Mesenchymal stem cell (in vitro differentiated cells and primary cell): ENCODE measurements at regions not wholly inside any gene's neighbourhood (a gene's known extent, or its start where the extent isn't known, plus 50 kb on each side); places are given as distances from the start of the nearest gene placed in this dataset.
A peak's percentile ranks its signal among the peaks of the same experiment; 100 is the strongest.

ENCODE experiments used
- DNase-seq: peaks from one replicate; pipeline ENCODE4 v3.0.0-alpha.2; 2013
- H2AFZ ChIP-seq: one replicate; pipeline ENCODE4 v1.6.1; 2013; ENCODE audit warnings: low read depth, mild to moderate bottlenecking, control low read depth, inconsistent platforms, low read length, moderate library complexity
- H2AK5ac ChIP-seq: 2 replicates; pipeline ENCODE4 v1.6.1; 2013; ENCODE audit warnings: low read length, moderate library complexity, mild to moderate bottlenecking, inconsistent platforms; ENCODE audit not compliant: severe bottlenecking
- H2BK120ac ChIP-seq: one replicate; pipeline ENCODE4 v1.6.1; 2013; ENCODE audit warnings: low read depth, mild to moderate bottlenecking, inconsistent platforms, low read length, moderate library complexity
- H2BK12ac ChIP-seq, 2 experiments: one replicate each; pipeline ENCODE4 v1.6.1; 2013; ENCODE audit warnings: inconsistent platforms in 2 of 2, low read length in 2 of 2, mild to moderate bottlenecking in 2 of 2, moderate library complexity in 2 of 2, control low read depth in 1 of 2
- H2BK15ac ChIP-seq: one replicate; pipeline ENCODE4 v1.6.1; 2013; ENCODE audit warnings: mild to moderate bottlenecking, low read depth, inconsistent platforms; ENCODE audit not compliant: poor library complexity, severe bottlenecking
- H2BK5ac ChIP-seq: 2 replicates; pipeline ENCODE4 v1.6.1; 2013; ENCODE audit warnings: low read depth, mild to moderate bottlenecking, low read length, control low read depth, inconsistent platforms; ENCODE audit not compliant: poor library complexity, severe bottlenecking
- H3K14ac ChIP-seq, 2 experiments: one replicate each; pipeline ENCODE4 v1.6.1; 2013; ENCODE audit warnings: inconsistent platforms in 2 of 2, low read length in 2 of 2, control low read depth in 1 of 2, mild to moderate bottlenecking in 1 of 2, moderate library complexity in 1 of 2
- H3K18ac ChIP-seq, 2 experiments: one replicate each; pipeline ENCODE4 v1.6.1; 2013; ENCODE audit warnings: inconsistent platforms in 2 of 2, low read length in 2 of 2, control low read depth in 1 of 2, low read depth in 1 of 2, mild to moderate bottlenecking in 1 of 2
- H3K23ac ChIP-seq, 2 experiments: one replicate each; pipeline ENCODE4 v1.6.1; 2013; ENCODE audit warnings: inconsistent platforms in 2 of 2, low read length in 2 of 2, mild to moderate bottlenecking in 2 of 2, moderate library complexity in 2 of 2, control low read depth in 1 of 2
- H3K27ac ChIP-seq: 2 replicates; pipeline ENCODE4 v1.5.1; 2013; ENCODE audit warnings: mild to moderate bottlenecking, moderate library complexity, low read length, control low read depth, inconsistent platforms; ENCODE audit not compliant: poor library complexity, severe bottlenecking
- H3K27me3 ChIP-seq, 2 experiments: 2 replicates each; pipeline versions ENCODE4 v1.6.1 to v1.7.0; 2013; ENCODE audit warnings: low read length in 2 of 2, mild to moderate bottlenecking in 2 of 2, moderate library complexity in 2 of 2, control low read depth in 1 of 2, inconsistent platforms in 1 of 2; ENCODE audit not compliant: control insufficient read depth in 1 of 2, insufficient read depth in 1 of 2
- H3K36me3 ChIP-seq, 2 experiments: 2 replicates each; pipeline versions ENCODE4 v1.6.1 to v1.7.0; 2013; ENCODE audit warnings: low read length in 2 of 2, control low read depth in 1 of 2, inconsistent platforms in 1 of 2, low read depth in 1 of 2, mild to moderate bottlenecking in 1 of 2; ENCODE audit not compliant: insufficient read depth in 2 of 2, control insufficient read depth in 1 of 2
- H3K4ac ChIP-seq, 2 experiments: one replicate each; pipeline ENCODE4 v1.6.1; 2013; ENCODE audit warnings: inconsistent platforms in 2 of 2, low read length in 2 of 2, mild to moderate bottlenecking in 2 of 2, moderate library complexity in 2 of 2, control low read depth in 1 of 2, low read depth in 1 of 2
- H3K4me1 ChIP-seq: 2 replicates; pipeline ENCODE4 v1.6.1; 2013; ENCODE audit warnings: low read depth, low read length, control low read depth; ENCODE audit not compliant: control insufficient read depth, insufficient read depth
- H3K4me2 ChIP-seq: 2 replicates; pipeline ENCODE4 v1.6.1; 2013; ENCODE audit warnings: low read length, mild to moderate bottlenecking, inconsistent platforms; ENCODE audit not compliant: poor library complexity, severe bottlenecking
- H3K4me3 ChIP-seq, 2 experiments: 2 replicates each; pipeline versions ENCODE4 v1.5.1 to v1.7.0; 2013; ENCODE audit warnings: low read length in 2 of 2, mild to moderate bottlenecking in 2 of 2, control low read depth in 1 of 2, low read depth in 1 of 2; ENCODE audit not compliant: insufficient read depth in 1 of 2
- H3K79me1 ChIP-seq: replicated peaks from 2 replicates; pipeline ENCODE4 v1.6.1; 2013; ENCODE audit warnings: mild to moderate bottlenecking, control low read depth, low read length, inconsistent platforms; ENCODE audit not compliant: poor library complexity, severe bottlenecking
- H3K9ac ChIP-seq: 2 replicates; pipeline ENCODE4 v1.7.0; 2013; ENCODE audit warnings: mild to moderate bottlenecking, low read length, moderate library complexity
- H3K9me3 ChIP-seq: 2 replicates; pipeline ENCODE4 v1.7.0; 2013; ENCODE audit warnings: mild to moderate bottlenecking, low read length; ENCODE audit not compliant: control insufficient read depth
- H4K8ac ChIP-seq: one replicate; pipeline ENCODE4 v1.6.1; 2013; ENCODE audit warnings: inconsistent platforms, mild to moderate bottlenecking, low read length, moderate library complexity
- H4K91ac ChIP-seq: one replicate; pipeline ENCODE4 v1.6.1; 2013; ENCODE audit warnings: mild to moderate bottlenecking, low read length, inconsistent platforms
- WGBS: methylation state at CpG from one replicate; pipeline ENCODE4 v1.1.7; 2013; ENCODE audit warnings: mixed read lengths; 5-methylcytosine and 5-hydroxymethylcytosine counted together

GRCh38 chr13:111610879-111611278 lies 290.4 kb downstream of the TEX29 start:
- Histone ChIP-seq H3K4me2 (no peak overlapping the region), H3K36me3 (no peaks in the 10 kb centered on the region), H3K79me1 (no peaks in the 10 kb centered on the region), H3K4me3 (no peak overlapping the region), H2BK15ac (no peak overlapping the region), H2AFZ (no peak overlapping the region), H2AK5ac (no peak overlapping the region), H3K23ac (no peak overlapping the region), H3K4ac (no peak overlapping the region), H3K4me1 (no peaks in the 10 kb centered on the region), H3K14ac (no peak overlapping the region), H3K27ac (no peak overlapping the region), H4K8ac (no peak overlapping the region), H3K9me3 (no peaks in the 10 kb centered on the region), H3K18ac (no peak overlapping the region), H2BK5ac (no peak overlapping the region), H3K9ac (no peak overlapping the region), H4K91ac (no peak overlapping the region), H2BK12ac (no peak overlapping the region), H2BK120ac (no peak overlapping the region), H3K27me3 (no peaks in the 10 kb centered on the region)
- 74% methylated on average over 6 of the region's 6 CpGs for WGBS
- DNase-seq = no peak

DNA sequence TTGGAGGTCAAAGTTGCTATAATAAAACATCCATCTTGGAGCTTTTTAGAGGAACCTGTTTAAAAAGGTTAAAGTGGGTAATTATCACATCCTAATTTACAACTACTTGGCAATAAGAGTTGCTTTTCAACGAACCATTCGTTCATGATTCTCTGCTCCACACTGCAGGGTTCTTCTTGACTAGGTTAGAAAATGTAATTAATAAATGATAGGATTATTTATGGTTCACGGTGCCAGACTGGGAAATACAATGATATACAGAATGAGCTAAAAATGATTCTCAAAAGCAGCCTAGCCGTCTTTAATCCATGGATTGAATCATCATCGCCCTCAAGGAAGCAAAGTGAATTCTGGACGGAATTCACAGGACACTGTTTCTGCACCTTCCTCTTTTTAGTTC lies 291.2 kb downstream of the TEX29 start:
- Histone ChIP-seq H2BK12ac (no peak overlapping the region), H4K8ac (no peak overlapping the region), H3K27ac (no peak overlapping the region), H3K27me3 (no peaks in the 10 kb centered on the region), H3K36me3 (no peaks in the 10 kb centered on the region), H3K79me1 (no peaks in the 10 kb centered on the region), H3K23ac (no peak overlapping the region), H4K91ac (no peak overlapping the region), H3K9ac (no peak overlapping the region), H2BK15ac (no peak overlapping the region), H3K18ac (no peak overlapping the region), H3K4me3 (no peak overlapping the region), H3K4me2 (no peak overlapping the region), H3K4me1 (no peaks in the 10 kb centered on the region), H3K14ac (no peak overlapping the region), H2BK5ac (no peak overlapping the region), H3K9me3 (no peaks in the 10 kb centered on the region), H3K4ac (no peak overlapping the region), H2AK5ac (no peak overlapping the region), H2AFZ (no peak overlapping the region), H2BK120ac (no peak overlapping the region)
- 78% methylated on average over 6 of the region's 6 CpGs for WGBS
- no peak for DNase-seq

- no peak overlapping the region for H2BK12ac ChIP-seq
- no peaks in the 10 kb centered on the region for H3K9me3 ChIP-seq
- no peaks in the 10 kb centered on the region for H3K4me1 ChIP-seq
- no peak overlapping the region for H3K14ac ChIP-seq
- 91% methylated on average over 10 of the region's 10 CpGs for WGBS
- H3K4me3 ChIP-seq = no peak overlapping the region
- H2BK120ac ChIP-seq = no peak overlapping the region
- H4K8ac ChIP-seq = no peak overlapping the region
- no peak overlapping the region for H3K9ac ChIP-seq
- no peak overlapping the region for H3K23ac ChIP-seq
- H3K27ac ChIP-seq = no peak overlapping the region
- H2BK5ac ChIP-seq = no peak overlapping the region
- H2BK15ac ChIP-seq = no peak overlapping the region
- no peak for DNase-seq
- H3K79me1 ChIP-seq = no peaks in the 10 kb centered on the region
- no peaks in the 10 kb centered on the region for H3K27me3 ChIP-seq
- H3K36me3 ChIP-seq = no peaks in the 10 kb centered on the region
- H3K4ac ChIP-seq = no peak overlapping the region
- no peak overlapping the region for H3K18ac ChIP-seq
- no peak overlapping the region for H2AK5ac ChIP-seq
- H2AFZ ChIP-seq = no peak overlapping the region
- no peak overlapping the region for H4K91ac ChIP-seq
- no peak overlapping the region for H3K4me2 ChIP-seq
Observed at GRCh38 chr13:111612886-111613285, 292.4 kb downstream of the TEX29 start.

- Histone ChIP-seq H3K18ac (no peak overlapping the region), H3K36me3 (no peaks in the 10 kb centered on the region), H3K23ac (no peak overlapping the region), H4K8ac (no peak overlapping the region), H2BK120ac (no peak overlapping the region), H2AK5ac (no peak overlapping the region), H3K14ac (no peak overlapping the region), H2BK12ac (no peak overlapping the region), H3K4me1 (no peaks in the 10 kb centered on the region), H3K4me3 (no peak overlapping the region), H3K4ac (no peak overlapping the region), H2BK5ac (no peak overlapping the region), H2AFZ (no peak overlapping the region), H3K9me3 (no peaks in the 10 kb centered on the region), H3K27me3 (no peaks in the 10 kb centered on the region), H3K9ac (no peak overlapping the region), H3K4me2 (no peak overlapping the region), H4K91ac (peak overlapping the region; percentile 5), H2BK15ac (no peak overlapping the region), H3K79me1 (no peaks in the 10 kb centered on the region), H3K27ac (no peak overlapping the region)
- WGBS = 77% methylated on average over 7 of the region's 7 CpGs
- no peak for DNase-seq
Observed at GRCh38 chr13:111614009-111614408, 293.6 kb downstream of the TEX29 start.
